GM18858 (cell line): ENCODE measurements at regions not wholly inside any gene's neighbourhood (a gene's known extent, or its start where the extent isn't known, plus 50 kb on each side); places are given as distances from the start of the nearest gene placed in this dataset.

Source experiments
- ATAC-seq: cut with Tn5 transposase; IDR thresholded peaks from one replicate; pipeline ENCODE4 v1.9.1; 2021; ENCODE audit not compliant: unreplicated experiment

GRCh38 chr16:60586493-60586892, 1449.7 kb downstream of the CDH8 start:
- no peak for ATAC-seq

DNA sequence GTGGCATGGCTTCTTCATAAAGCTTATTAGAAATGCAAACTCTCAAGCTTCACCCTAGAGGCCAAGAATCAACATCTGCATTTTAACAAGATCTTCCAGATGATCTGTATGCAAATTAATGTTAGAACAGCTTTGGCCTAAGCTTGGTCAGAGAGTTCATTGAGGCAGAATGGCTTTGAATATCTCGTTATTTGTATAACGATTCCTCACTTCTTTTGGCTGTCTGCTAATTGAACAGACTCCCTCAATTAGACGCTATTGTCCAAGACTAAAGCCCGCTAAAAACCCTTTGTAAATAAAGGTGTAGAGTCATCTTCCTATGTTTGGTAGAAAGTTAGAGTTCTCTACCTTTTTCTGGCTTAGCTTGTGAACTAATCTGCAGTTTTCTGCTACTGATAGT, 1453.7 kb downstream of the CDH8 start:
- ATAC-seq, result no peak

DNA sequence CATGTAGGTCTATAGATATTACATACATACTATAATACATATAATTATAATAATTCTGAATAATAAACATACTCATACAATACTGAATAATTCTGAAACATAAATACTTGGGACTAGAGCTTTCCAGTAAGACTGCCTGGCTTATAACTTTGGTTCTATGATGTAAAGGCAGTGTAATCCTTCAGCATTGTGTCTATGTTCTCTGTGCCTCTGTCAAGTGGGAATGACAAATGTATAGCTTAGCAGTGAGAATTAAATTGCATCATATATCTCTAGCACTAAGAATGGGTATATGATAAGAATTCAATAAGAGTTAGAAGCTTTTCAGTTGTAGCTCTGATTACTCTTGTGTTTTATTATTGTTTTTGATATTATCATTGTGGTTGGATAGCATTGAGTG, 1469.3 kb downstream of the CDH8 start:
- ATAC-seq, result no peak

GRCh38 chr16:60564588-60564987, 1471.7 kb downstream of the CDH8 start:
- no peak for ATAC-seq

DNA sequence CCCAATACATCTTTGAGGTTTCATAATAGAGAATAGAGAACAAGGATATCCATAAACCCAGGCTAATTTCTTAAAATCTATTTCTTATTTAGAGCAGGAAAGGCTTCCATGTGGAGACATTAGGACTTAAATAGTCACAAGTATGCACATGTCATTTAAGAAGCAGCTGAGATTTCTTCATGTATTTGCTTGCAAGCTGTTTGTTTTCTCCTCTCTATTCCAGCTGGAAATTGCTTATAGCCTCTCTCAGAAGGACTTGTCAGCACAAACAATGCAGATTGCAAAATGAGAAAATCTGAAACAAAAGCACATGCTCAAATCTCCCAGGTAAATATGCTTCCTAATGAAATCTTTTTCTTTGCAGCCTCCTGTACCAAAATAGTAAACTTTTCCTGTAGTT, 1473.1 kb downstream of the CDH8 start:
- ATAC-seq, result no peak

DNA sequence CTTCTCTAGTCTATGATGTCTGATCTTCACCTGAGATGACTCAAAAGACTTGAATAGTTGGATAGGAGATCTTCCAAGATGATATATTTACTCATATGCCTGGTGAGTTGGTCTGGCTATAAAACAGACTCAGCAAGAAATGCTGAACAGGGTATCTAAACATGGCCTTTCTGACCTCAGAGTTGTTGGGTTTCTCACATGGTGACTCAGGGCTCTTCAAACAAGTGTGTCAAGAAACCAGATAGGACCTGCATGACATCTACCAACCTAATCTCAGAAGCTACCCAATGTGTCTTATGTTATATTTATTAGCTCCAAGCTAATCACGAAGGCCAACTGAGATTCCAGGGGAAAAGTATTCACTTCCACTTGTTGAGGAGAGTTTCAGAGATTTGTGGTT, 1477.3 kb downstream of the CDH8 start:
- ATAC-seq, result no peak

- no peak for ATAC-seq
These were observed 1483.0 kb downstream of the CDH8 start for GRCh38 chr16:60553090-60553757.

GRCh38 chr16:60541535-60541934, 1494.7 kb downstream of the CDH8 start:
- ATAC-seq, result no peak

GRCh38 chr16:60510941-60511340, 1525.3 kb downstream of the CDH8 start:
- ATAC-seq, result no peak

DNA sequence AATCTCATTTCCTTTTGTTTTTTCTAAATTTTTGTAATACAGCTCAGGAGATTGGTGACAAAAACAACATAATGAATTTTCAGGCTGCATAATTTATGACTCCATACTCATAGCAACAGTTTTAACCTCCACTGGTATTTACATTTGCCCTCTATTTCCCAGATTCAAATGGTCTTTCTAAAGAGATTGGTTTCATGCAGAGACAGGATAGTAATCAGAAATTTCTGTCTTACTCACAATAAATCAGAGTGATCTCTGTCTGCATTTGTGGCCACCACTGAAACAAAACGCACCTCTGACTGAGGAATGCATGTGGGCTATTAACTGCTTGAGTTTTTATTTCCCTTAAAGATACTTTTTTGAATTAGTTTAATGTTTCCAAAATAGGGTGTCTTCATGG, 1526.0 kb downstream of the CDH8 start:
- no peak for ATAC-seq

- no peak for ATAC-seq
These were observed 1545.0 kb downstream of the CDH8 start for GRCh38 chr16:60491273-60491672.

- ATAC-seq, result no peak
These were observed 1550.3 kb downstream of the CDH8 start for GRCh38 chr16:60485872-60486489.

- no peak for ATAC-seq
These were observed 1551.3 kb downstream of the CDH8 start for GRCh38 chr16:60484901-60485300.

DNA sequence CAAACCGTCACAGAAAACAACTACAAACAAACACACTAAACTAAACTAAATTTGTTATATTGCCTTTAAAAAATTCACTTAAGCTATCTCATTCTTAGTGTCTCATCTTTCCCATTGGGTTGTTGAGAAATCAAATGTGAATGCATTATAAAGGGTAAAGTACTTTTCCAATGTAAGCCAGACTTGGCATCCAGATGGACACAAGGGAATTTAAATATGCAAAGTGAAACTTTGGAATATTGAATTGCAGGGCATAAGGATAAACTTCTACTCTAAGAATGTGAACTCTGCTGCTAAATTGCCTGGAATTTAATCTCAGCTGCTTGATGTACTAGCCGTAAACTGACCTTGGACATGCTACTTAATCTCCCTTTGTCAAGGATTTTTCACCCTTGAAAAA, 1554.6 kb downstream of the CDH8 start:
- ATAC-seq, result no peak

- no peak for ATAC-seq
These were observed 1557.4 kb downstream of the CDH8 start for GRCh38 chr16:60478810-60479209.

GRCh38 chr16:60463986-60464385, 1572.3 kb downstream of the CDH8 start:
- ATAC-seq, result no peak

GRCh38 chr16:60459463-60459862, 1576.8 kb downstream of the CDH8 start:
- no peak for ATAC-seq

GRCh38 chr16:60458255-60458654, 1578.0 kb downstream of the CDH8 start:
- ATAC-seq, result no peak

GRCh38 chr16:60452646-60453045, 1583.6 kb downstream of the CDH8 start:
- ATAC-seq, result no peak

DNA sequence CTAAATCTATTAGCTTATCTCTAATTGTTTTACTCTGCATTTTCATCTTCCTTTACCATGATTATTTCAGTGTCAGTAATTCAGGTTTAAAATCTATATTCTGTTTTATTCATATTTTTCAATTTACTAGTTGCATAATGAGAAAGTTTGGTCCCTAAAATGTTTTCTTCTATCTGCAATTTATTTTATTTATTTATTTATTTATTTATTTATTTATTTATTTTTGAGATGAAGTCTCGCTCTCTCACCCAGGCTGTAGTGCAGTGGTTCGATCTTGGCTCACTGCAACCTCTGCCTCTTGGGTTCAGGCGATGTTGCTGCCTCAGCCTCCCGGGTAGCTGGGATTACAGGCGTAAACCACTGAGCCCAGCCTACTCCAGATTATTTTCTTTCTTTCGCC, 1597.3 kb downstream of the CDH8 start:
- no peak for ATAC-seq

GRCh38 chr16:60432472-60432871, 1603.8 kb downstream of the CDH8 start:
- ATAC-seq, result no peak

DNA sequence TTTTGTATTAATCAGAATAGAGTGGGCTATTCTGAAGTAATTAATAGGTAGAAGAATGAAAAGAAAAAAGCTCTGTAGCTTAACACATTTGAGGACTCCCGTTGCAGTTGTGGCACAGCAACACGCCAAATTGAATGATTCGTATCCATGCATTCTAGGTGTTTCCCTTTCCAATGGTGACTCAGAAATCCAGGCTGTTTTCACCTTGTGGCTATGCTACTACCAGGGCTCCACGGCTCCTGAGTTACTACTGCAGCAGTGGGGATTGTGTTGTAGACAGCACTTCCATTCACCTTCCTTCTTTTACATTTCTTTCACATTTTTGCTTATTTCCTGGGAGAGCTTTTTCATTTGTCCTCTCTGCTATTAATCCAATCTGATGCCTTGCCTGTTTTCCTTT, 1616.4 kb downstream of the CDH8 start:
- no peak for ATAC-seq

GRCh38 chr16:60414613-60415012, 1621.6 kb downstream of the CDH8 start:
- no peak for ATAC-seq
